ENCODE measurements at regions not wholly inside any gene's neighbourhood (a gene's known extent, or its start where the extent isn't known, plus 50 kb on each side); places are given as distances from the start of the nearest gene placed in this dataset.
"Not testable (repeated sequence)": the region's sequence is repeated elsewhere in the genome, so short reads cannot be mapped to it uniquely, and the experiment has no call there.

- not testable (repeated sequence) for DNase-seq
Measured at GRCh38 chr7:128561116-128561722, 84.7 kb downstream of the METTL2B start.

- not testable (repeated sequence) for DNase-seq
Measured at GRCh38 chr7:128562795-128563194, 86.2 kb downstream of the METTL2B start.

- not testable (repeated sequence) for DNase-seq
Measured at GRCh38 chr7:128564123-128564700, 87.7 kb downstream of the METTL2B start.

- peak; percentile 53 for DNase-seq
Measured at GRCh38 chr7:128564932-128565864, 88.7 kb downstream of the METTL2B start.

- not testable (repeated sequence) for DNase-seq
Measured at GRCh38 chr7:128575277-128575676, 96.8 kb upstream of the GARIN1A start.

- not testable (repeated sequence) for DNase-seq
Measured at GRCh38 chr7:128576953-128577352, 95.1 kb upstream of the GARIN1A start.

GRCh38 chr7:128579843-128580242, 92.2 kb upstream of the GARIN1A start:
- not testable (repeated sequence) for DNase-seq

- DNase-seq: peak; percentile 11
Measured at GRCh38 chr7:128581100-128581499, 91.0 kb upstream of the GARIN1A start.

- DNase-seq: not testable (repeated sequence)
Measured at GRCh38 chr7:128581825-128582561, 90.1 kb upstream of the GARIN1A start.

GRCh38 chr7:128586715-128587114, 85.4 kb upstream of the GARIN1A start:
- DNase-seq: not testable (repeated sequence)

- no peak for DNase-seq
Measured at GRCh38 chr7:128591705-128592104, 80.4 kb upstream of the GARIN1A start.

GRCh38 chr7:128592209-128592608, 79.9 kb upstream of the GARIN1A start:
- not testable (repeated sequence) for DNase-seq

- peak; percentile 89 for DNase-seq
Measured at GRCh38 chr7:128594061-128594460, 78.0 kb upstream of the GARIN1A start.

- not testable (repeated sequence) for DNase-seq
Measured at GRCh38 chr7:128596336-128597128, 75.6 kb upstream of the GARIN1A start.

- not testable (repeated sequence) for DNase-seq
Measured at GRCh38 chr7:128598946-128599345, 73.1 kb upstream of the GARIN1A start.

- DNase-seq: peak; percentile 63
Measured at GRCh38 chr7:128608678-128609421, 63.2 kb upstream of the GARIN1A start.

- not testable (repeated sequence) for DNase-seq
Measured at GRCh38 chr7:128613366-128613765, 58.7 kb upstream of the GARIN1A start.

GRCh38 chr7:128614812-128615211, 57.3 kb upstream of the GARIN1A start:
- DNase-seq: not testable (repeated sequence)

- not testable (repeated sequence) for DNase-seq
Measured at GRCh38 chr7:128616799-128617198, 55.3 kb upstream of the GARIN1A start.
